ENCODE measurements at regions not wholly inside any gene's neighbourhood (a gene's known extent, or its start where the extent isn't known, plus 50 kb on each side); places are given as distances from the start of the nearest gene placed in this dataset.
"Not testable (repeated sequence)": the region's sequence is repeated elsewhere in the genome, so short reads cannot be mapped to it uniquely, and the experiment has no call there.

GRCh38 chr1:219324171-219324570 lies 150.5 kb downstream of the LYPLAL1 start:
- BruUV-seq (replicated peaks), result no TSS peak
- POLR2A ChIA-PET (ENCODE audit: low non-redundant PET), result no interaction called here
- Histone ChIP-seq H3K36me3 (ENCODE audit: insufficient read depth, low read length, poor library complexity, severe bottlenecking) (no peaks in the 10 kb centered on the region), H3K4me3 (ENCODE audit: low read depth, low read length, poor library complexity, severe bottlenecking) (no peak overlapping the region), H3K27me3 (replicated peaks; ENCODE audit: insufficient read depth, low read depth, low read length, poor library complexity) (no peaks in the 10 kb centered on the region), H3K9me3 (ENCODE audit: low read depth, low read length, poor library complexity, severe bottlenecking) (no peaks in the 10 kb centered on the region), H3K27ac (ENCODE audit: low read depth, low read length, poor library complexity, severe bottlenecking) (no peak overlapping the region), H3K4me1 (ENCODE audit: insufficient read depth, low read length, poor library complexity, severe bottlenecking) (no peaks in the 10 kb centered on the region)
- TF ChIP-seq EZH2 (IDR thresholded peaks at IDR 0.05; ENCODE audit: borderline replicate concordance, low read depth, low read length, poor library complexity, severe bottlenecking), result no peak
- no peak for TF ChIP-seq CTCF (conservative IDR thresholded peaks at IDR 0.05; ENCODE audit: low read depth, low read length)
- no peak for DNase-seq (ENCODE audit: low spot score)
- CTCF ChIA-PET, result no interaction called here
- intact Hi-C loops (cut with micrococcal nuclease; ENCODE audit: unreplicated experiment), result no loop called here

- CTCF ChIA-PET, result no interaction called here
- POLR2A ChIA-PET (ENCODE audit: low non-redundant PET), result no interaction called here
- BruUV-seq (replicated peaks), result no TSS peak
Observed at GRCh38 chr1:219323426-219323825, 149.7 kb downstream of the LYPLAL1 start.

GRCh38 chr1:219322766-219323165 lies 149.1 kb downstream of the LYPLAL1 start:
- Histone ChIP-seq H3K36me3 (ENCODE audit: insufficient read depth, low read length, poor library complexity, severe bottlenecking) (no peaks in the 10 kb centered on the region), H3K9me3 (ENCODE audit: low read depth, low read length, poor library complexity, severe bottlenecking) (no peaks in the 10 kb centered on the region), H3K27me3 (replicated peaks; ENCODE audit: insufficient read depth, low read depth, low read length, poor library complexity) (no peaks in the 10 kb centered on the region), H3K4me1 (ENCODE audit: insufficient read depth, low read length, poor library complexity, severe bottlenecking) (no peaks in the 10 kb centered on the region), H3K4me3 (ENCODE audit: low read depth, low read length, poor library complexity, severe bottlenecking) (no peak overlapping the region), H3K27ac (ENCODE audit: low read depth, low read length, poor library complexity, severe bottlenecking) (no peak overlapping the region)
- CTCF ChIA-PET, result no interaction called here
- intact Hi-C loops (cut with micrococcal nuclease; ENCODE audit: unreplicated experiment), result no loop called here
- no peak for TF ChIP-seq EZH2 (IDR thresholded peaks at IDR 0.05; ENCODE audit: borderline replicate concordance, low read depth, low read length, poor library complexity, severe bottlenecking)
- no peak for TF ChIP-seq CTCF (conservative IDR thresholded peaks at IDR 0.05; ENCODE audit: low read depth, low read length)
- no TSS peak for BruUV-seq (replicated peaks)
- POLR2A ChIA-PET (ENCODE audit: low non-redundant PET), result no interaction called here
- DNase-seq (ENCODE audit: low spot score), result no peak

More at GRCh38 chr1:219323426-219323825, 149.7 kb downstream of the LYPLAL1 start:
- Histone ChIP-seq H3K4me1 (ENCODE audit: insufficient read depth, low read length, poor library complexity, severe bottlenecking) (no peaks in the 10 kb centered on the region), H3K36me3 (ENCODE audit: insufficient read depth, low read length, poor library complexity, severe bottlenecking) (no peaks in the 10 kb centered on the region), H3K27me3 (replicated peaks; ENCODE audit: insufficient read depth, low read depth, low read length, poor library complexity) (no peaks in the 10 kb centered on the region), H3K27ac (ENCODE audit: low read depth, low read length, poor library complexity, severe bottlenecking) (no peak overlapping the region), H3K9me3 (ENCODE audit: low read depth, low read length, poor library complexity, severe bottlenecking) (no peaks in the 10 kb centered on the region), H3K4me3 (ENCODE audit: low read depth, low read length, poor library complexity, severe bottlenecking) (no peak overlapping the region)
- intact Hi-C loops (cut with micrococcal nuclease; ENCODE audit: unreplicated experiment), result no loop called here
- no peak for TF ChIP-seq CTCF (conservative IDR thresholded peaks at IDR 0.05; ENCODE audit: low read depth, low read length)
- no peak for TF ChIP-seq EZH2 (IDR thresholded peaks at IDR 0.05; ENCODE audit: borderline replicate concordance, low read depth, low read length, poor library complexity, severe bottlenecking)
- no peak for DNase-seq (ENCODE audit: low spot score)

GRCh38 chr1:219320563-219320962 lies 146.9 kb downstream of the LYPLAL1 start:
- H3K27ac ChIP-seq (ENCODE audit: low read depth, low read length, poor library complexity, severe bottlenecking); H3K4me3 ChIP-seq (ENCODE audit: low read depth, low read length, poor library complexity, severe bottlenecking); DNase-seq (ENCODE audit: low spot score); BruUV-seq (replicated peaks); H3K36me3 ChIP-seq (ENCODE audit: insufficient read depth, low read length, poor library complexity, severe bottlenecking); intact Hi-C loops (cut with micrococcal nuclease; ENCODE audit: unreplicated experiment); CTCF ChIA-PET; H3K9me3 ChIP-seq (ENCODE audit: low read depth, low read length, poor library complexity, severe bottlenecking); H3K27me3 ChIP-seq (replicated peaks; ENCODE audit: insufficient read depth, low read depth, low read length, poor library complexity); POLR2A ChIA-PET (ENCODE audit: low non-redundant PET); H3K4me1 ChIP-seq (ENCODE audit: insufficient read depth, low read length, poor library complexity, severe bottlenecking): not testable (repeated sequence)
